SU-DHL-6 (cell line): ENCODE measurements at regions not wholly inside any gene's neighbourhood (a gene's known extent, or its start where the extent isn't known, plus 50 kb on each side); places are given as distances from the start of the nearest gene placed in this dataset.

Experiments
- EZH2phosphoT487 ChIP-seq: fragments of 200-600 bp; sonication (generic), shearing (Covaris generic); conservative IDR thresholded peaks from 2 replicates; pipeline ENCODE4 v1.6.1; 2018; ENCODE audit warnings: mild to moderate bottlenecking, antibody characterized with exemption, low read length, moderate library complexity, mixed read lengths
- TF ChIP-seq, protein P1 (sequence below): fragments of 200-600 bp; sonication (generic); IDR thresholded peaks from one replicate; pipeline ENCODE4 v1.5.1; 2017; ENCODE audit warnings: antibody characterized with exemption, mild to moderate bottlenecking, low read length, moderate library complexity; ENCODE audit not compliant: insufficient read depth, poor library complexity, severe bottlenecking

DNA sequence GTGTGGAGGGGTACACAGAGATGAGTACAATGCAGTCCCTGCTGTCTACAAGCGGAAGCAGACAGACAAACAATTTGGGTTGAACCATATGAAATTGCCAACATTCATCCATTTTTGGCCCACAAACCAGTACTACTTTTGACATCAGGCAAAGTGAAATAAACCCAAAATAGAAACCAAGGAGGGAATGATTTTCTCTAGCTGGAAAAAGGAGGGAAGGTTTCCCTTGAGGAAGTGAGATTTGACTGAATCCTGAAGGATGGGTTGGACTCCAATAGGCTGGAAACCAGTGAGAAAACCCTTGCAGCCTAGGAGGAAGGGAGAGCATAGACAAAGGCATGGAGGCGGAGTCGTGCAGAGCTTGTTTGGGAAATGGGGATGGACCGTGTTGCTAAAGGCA lies 63.5 kb upstream of the PJA1 start:
- no peak for TF ChIP-seq EZH2phosphoT487
- TF ChIP-seq, protein P1, sequence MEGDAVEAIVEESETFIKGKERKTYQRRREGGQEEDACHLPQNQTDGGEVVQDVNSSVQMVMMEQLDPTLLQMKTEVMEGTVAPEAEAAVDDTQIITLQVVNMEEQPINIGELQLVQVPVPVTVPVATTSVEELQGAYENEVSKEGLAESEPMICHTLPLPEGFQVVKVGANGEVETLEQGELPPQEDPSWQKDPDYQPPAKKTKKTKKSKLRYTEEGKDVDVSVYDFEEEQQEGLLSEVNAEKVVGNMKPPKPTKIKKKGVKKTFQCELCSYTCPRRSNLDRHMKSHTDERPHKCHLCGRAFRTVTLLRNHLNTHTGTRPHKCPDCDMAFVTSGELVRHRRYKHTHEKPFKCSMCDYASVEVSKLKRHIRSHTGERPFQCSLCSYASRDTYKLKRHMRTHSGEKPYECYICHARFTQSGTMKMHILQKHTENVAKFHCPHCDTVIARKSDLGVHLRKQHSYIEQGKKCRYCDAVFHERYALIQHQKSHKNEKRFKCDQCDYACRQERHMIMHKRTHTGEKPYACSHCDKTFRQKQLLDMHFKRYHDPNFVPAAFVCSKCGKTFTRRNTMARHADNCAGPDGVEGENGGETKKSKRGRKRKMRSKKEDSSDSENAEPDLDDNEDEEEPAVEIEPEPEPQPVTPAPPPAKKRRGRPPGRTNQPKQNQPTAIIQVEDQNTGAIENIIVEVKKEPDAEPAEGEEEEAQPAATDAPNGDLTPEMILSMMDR = no peak
